ENCODE measurements at regions not wholly inside any gene's neighbourhood (a gene's known extent, or its start where the extent isn't known, plus 50 kb on each side); places are given as distances from the start of the nearest gene placed in this dataset.

GRCh38 chr2:182573553-182573952, 142.5 kb upstream of the DNAJC10 start:
- Histone ChIP-seq H3K4me3 (ENCODE audit: low read depth in 1 of 2, low read length in 1 of 2) (no peak overlapping the region), H3K9me3 (no peaks in the 10 kb centered on the region), H3K27ac (no peak overlapping the region), H3K4me1 (ENCODE audit: control insufficient read depth in 1 of 2, insufficient read depth in 1 of 2, low read depth in 1 of 2, low read length in 1 of 2) (no peaks in the 10 kb centered on the region), H3K36me3 (no peaks in the 10 kb centered on the region), H3K27me3 (no peaks in the 10 kb centered on the region)
- no peak for TF ChIP-seq CTCF (IDR thresholded peaks at IDR 0.05)

- Histone ChIP-seq H3K4me3 (ENCODE audit: low read depth in 1 of 2, low read length in 1 of 2) (no peak overlapping the region), H3K27me3 (no peaks in the 10 kb centered on the region), H3K27ac (no peak overlapping the region), H3K9me3 (no peaks in the 10 kb centered on the region), H3K4me1 (ENCODE audit: control insufficient read depth in 1 of 2, insufficient read depth in 1 of 2, low read depth in 1 of 2, low read length in 1 of 2) (no peaks in the 10 kb centered on the region), H3K36me3 (no peaks in the 10 kb centered on the region)
- TF ChIP-seq CTCF (IDR thresholded peaks at IDR 0.05) = no peak
Observed at GRCh38 chr2:182577816-182578215, 138.2 kb upstream of the DNAJC10 start.

- H3K9me3 ChIP-seq = no peaks in the 10 kb centered on the region
- H3K27ac ChIP-seq = no peak overlapping the region
- H3K4me1 ChIP-seq (ENCODE audit: control insufficient read depth in 1 of 2, insufficient read depth in 1 of 2, low read depth in 1 of 2, low read length in 1 of 2) = no peaks in the 10 kb centered on the region
- no peak overlapping the region for H3K4me3 ChIP-seq (ENCODE audit: low read depth in 1 of 2, low read length in 1 of 2)
- H3K36me3 ChIP-seq = no peaks in the 10 kb centered on the region
- H3K27me3 ChIP-seq = no peaks in the 10 kb centered on the region
- TF ChIP-seq CTCF (IDR thresholded peaks at IDR 0.05) = no peak
Observed at GRCh38 chr2:182581196-182581935, 134.7 kb upstream of the DNAJC10 start.

GRCh38 chr2:182584462-182584861, 131.6 kb upstream of the DNAJC10 start:
- no peak overlapping the region for H3K4me3 ChIP-seq (ENCODE audit: low read depth in 1 of 2, low read length in 1 of 2)
- no peak for TF ChIP-seq CTCF (IDR thresholded peaks at IDR 0.05)
- H3K9me3 ChIP-seq = no peaks in the 10 kb centered on the region
- no peaks in the 10 kb centered on the region for H3K27me3 ChIP-seq
- H3K4me1 ChIP-seq (ENCODE audit: control insufficient read depth in 1 of 2, insufficient read depth in 1 of 2, low read depth in 1 of 2, low read length in 1 of 2) = no peaks in the 10 kb centered on the region
- no peak overlapping the region for H3K27ac ChIP-seq
- no peaks in the 10 kb centered on the region for H3K36me3 ChIP-seq

GRCh38 chr2:182585001-182585400, 131.1 kb upstream of the DNAJC10 start:
- Histone ChIP-seq H3K4me3 (ENCODE audit: low read depth in 1 of 2, low read length in 1 of 2) (no peak overlapping the region), H3K27ac (no peak overlapping the region), H3K36me3 (no peaks in the 10 kb centered on the region), H3K9me3 (no peaks in the 10 kb centered on the region), H3K27me3 (no peaks in the 10 kb centered on the region), H3K4me1 (ENCODE audit: control insufficient read depth in 1 of 2, insufficient read depth in 1 of 2, low read depth in 1 of 2, low read length in 1 of 2) (no peaks in the 10 kb centered on the region)
- TF ChIP-seq CTCF (IDR thresholded peaks at IDR 0.05) = no peak
